ENCODE measurements at regions not wholly inside any gene's neighbourhood (a gene's known extent, or its start where the extent isn't known, plus 50 kb on each side); places are given as distances from the start of the nearest gene placed in this dataset.
"Not testable (repeated sequence)": the region's sequence is repeated elsewhere in the genome, so short reads cannot be mapped to it uniquely, and the experiment has no call there.

DNA sequence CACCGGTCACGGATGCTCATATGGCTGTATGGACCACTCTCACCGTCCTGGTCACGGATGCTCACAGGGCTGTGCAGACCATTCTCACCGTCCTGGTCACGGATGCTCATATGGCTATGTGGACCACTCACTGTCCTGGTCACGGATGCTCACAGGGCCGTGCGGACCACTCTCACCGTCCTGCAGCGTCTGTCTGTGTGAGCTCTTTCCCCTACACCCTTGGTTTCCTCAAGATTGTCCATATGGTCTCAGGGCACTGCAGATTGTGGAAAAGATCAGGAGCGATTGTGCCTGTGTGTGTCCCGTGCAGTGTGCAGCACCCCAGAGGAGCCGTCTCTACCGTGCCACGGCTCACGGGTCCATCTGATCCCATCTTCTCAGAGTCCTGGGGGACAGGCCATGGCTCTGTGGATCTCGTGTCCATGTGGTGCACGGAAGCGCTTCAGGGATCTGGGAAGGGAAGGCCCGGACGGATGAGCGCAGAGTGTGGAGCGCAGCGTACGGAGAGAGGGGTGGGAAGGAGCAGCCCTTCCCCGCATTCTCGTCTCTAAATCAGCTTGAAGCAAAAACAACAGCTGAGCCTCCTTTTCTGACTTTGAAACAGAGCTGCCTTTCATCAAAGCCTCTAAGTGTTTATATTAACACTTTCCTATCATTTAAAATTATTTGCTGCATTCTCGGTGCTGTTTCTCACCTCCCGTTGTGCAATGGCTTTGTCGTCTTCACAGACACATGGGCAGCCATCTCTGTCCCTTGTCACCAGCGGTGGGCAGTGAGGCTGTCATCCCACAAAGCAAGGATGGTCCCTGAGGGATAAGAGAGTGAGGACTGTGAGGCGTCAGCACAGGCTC, 208.0 kb downstream of the BANP start:
- not testable (repeated sequence) for TF ChIP-seq EZH2 (IDR thresholded peaks at IDR 0.05; ENCODE audit: insufficient read depth, poor library complexity, severe bottlenecking); EZH2phosphoT487 (IDR thresholded peaks at IDR 0.05; ENCODE audit: insufficient read depth, low read depth)

Data from GM23248 (cell line).